Central memory CD8-positive, alpha-beta T cell (primary cell): ENCODE measurements at regions not wholly inside any gene's neighbourhood (a gene's known extent, or its start where the extent isn't known, plus 50 kb on each side); places are given as distances from the start of the nearest gene placed in this dataset.
A peak's percentile ranks its signal among the peaks of the same experiment; 100 is the strongest.

ENCODE experiments used
- ATAC-seq: fragments of 150-1000 bp; cut with Tn5 transposase; replicated peaks from 2 replicates; pipeline ENCODE4 v1.10.0; 2022; ENCODE audit warnings: mild to moderate bottlenecking, moderate FRiP score, moderate number of reproducible peaks; ENCODE audit not compliant: poor library complexity, severe bottlenecking; ENCODE audit errors: extremely low read depth
- DNase-seq, 2 donors: peaks; one replicate each; pipeline ENCODE4 v3.0.0; 2021; ENCODE audit warnings: low spot score in 2 of 2
- H3K27ac Mint-ChIP-seq: one replicate; pipeline ENCODE4 v1.8.0; 2022; ENCODE audit warnings: low read depth, mild to moderate bottlenecking, moderate library complexity, mixed read lengths
- H3K27me3 Mint-ChIP-seq: one replicate; pipeline ENCODE4 v1.8.0; 2022; ENCODE audit warnings: mixed read lengths
- H3K36me3 Mint-ChIP-seq: one replicate; pipeline ENCODE4 v1.8.0; 2022; ENCODE audit warnings: mild to moderate bottlenecking, moderate library complexity, mixed read lengths; ENCODE audit not compliant: insufficient read depth
- H3K4me1 Mint-ChIP-seq: one replicate; pipeline ENCODE4 v1.8.0; 2022; ENCODE audit warnings: mixed read lengths
- H3K4me3 Mint-ChIP-seq: one replicate; pipeline ENCODE4 v1.8.0; 2022; ENCODE audit warnings: mild to moderate bottlenecking, moderate library complexity, mixed read lengths
- H3K9me3 Mint-ChIP-seq: one replicate; pipeline ENCODE4 v1.8.0; 2022; ENCODE audit warnings: mixed read lengths

- no peak for ATAC-seq
- H3K27me3 Mint-ChIP-seq: no peaks in the 10 kb centered on the region
These were observed 69.0 kb upstream of the DLGAP1 start for GRCh38 chr18:4524096-4524495.

GRCh38 chr18:4511166-4511565, 56.1 kb upstream of the DLGAP1 start:
- Mint-ChIP-seq H3K9me3 (peaks cover 22% of the 10 kb centered on the region), H3K4me1 (no peaks in the 10 kb centered on the region), H3K27ac (no peak overlapping the region), H3K4me3 (no peak overlapping the region), H3K27me3 (no peaks in the 10 kb centered on the region), H3K36me3 (peaks cover 10% of the 10 kb centered on the region)
- DNase-seq (no peak), ATAC-seq (no peak)

More at GRCh38 chr18:4524096-4524495, 69.0 kb upstream of the DLGAP1 start:
- DNase-seq: no peak
- Mint-ChIP-seq H3K4me1 (no peaks in the 10 kb centered on the region), H3K27ac (no peak overlapping the region), H3K4me3 (no peak overlapping the region), H3K36me3 (no peaks in the 10 kb centered on the region), H3K9me3 (peaks cover 20% of the 10 kb centered on the region)

GRCh38 chr18:4510711-4511110, 55.6 kb upstream of the DLGAP1 start:
- Mint-ChIP-seq H3K4me3 (no peak overlapping the region), H3K4me1 (no peaks in the 10 kb centered on the region), H3K36me3 (peaks cover 10% of the 10 kb centered on the region), H3K9me3 (peaks cover 21% of the 10 kb centered on the region), H3K27me3 (no peaks in the 10 kb centered on the region), H3K27ac (no peak overlapping the region)
- ATAC-seq (peak; percentile 79), DNase-seq (no peak)

- no peaks in the 10 kb centered on the region for H3K4me1 Mint-ChIP-seq
- H3K27ac Mint-ChIP-seq: no peak overlapping the region
- H3K4me3 Mint-ChIP-seq: no peak overlapping the region
- DNase-seq: no peak
- H3K27me3 Mint-ChIP-seq: no peaks in the 10 kb centered on the region
- no peak for ATAC-seq
- peaks cover 10% of the 10 kb centered on the region for H3K36me3 Mint-ChIP-seq
- peaks cover 16% of the 10 kb centered on the region for H3K9me3 Mint-ChIP-seq
These were observed 55.1 kb upstream of the DLGAP1 start for GRCh38 chr18:4510160-4510559.
